ENCODE measurements at regions not wholly inside any gene's neighbourhood (a gene's known extent, or its start where the extent isn't known, plus 50 kb on each side); places are given as distances from the start of the nearest gene placed in this dataset.
"Not testable (repeated sequence)": the region's sequence is repeated elsewhere in the genome, so short reads cannot be mapped to it uniquely, and the experiment has no call there.

GRCh38 chr16:5206331-5206990 lies 108.9 kb upstream of the EEF2KMT start:
- DNase-seq (ENCODE audit: low read depth) = no peak

GRCh38 chr16:5205361-5206040 lies 107.9 kb upstream of the EEF2KMT start:
- DNase-seq (ENCODE audit: low read depth) = no peak

GRCh38 chr16:5203675-5204074 lies 106.1 kb upstream of the EEF2KMT start:
- DNase-seq (ENCODE audit: low read depth) = not testable (repeated sequence)

GRCh38 chr16:5200123-5200522 lies 102.5 kb upstream of the EEF2KMT start:
- no peak for DNase-seq (ENCODE audit: low read depth)

GRCh38 chr16:5196204-5196603 lies 98.6 kb upstream of the EEF2KMT start:
- no peak for DNase-seq (ENCODE audit: low read depth)

- no peak for DNase-seq (ENCODE audit: low read depth)
These were observed 96.3 kb upstream of the EEF2KMT start for GRCh38 chr16:5193861-5194260.

- no peak for DNase-seq (ENCODE audit: low read depth)
These were observed 91.4 kb upstream of the EEF2KMT start for GRCh38 chr16:5188989-5189352.

- no peak for DNase-seq (ENCODE audit: low read depth)
These were observed 90.9 kb upstream of the EEF2KMT start for GRCh38 chr16:5188318-5188988.

GRCh38 chr16:5187402-5187952 lies 89.9 kb upstream of the EEF2KMT start:
- DNase-seq (ENCODE audit: low read depth) = no peak

GRCh38 chr16:5186381-5186903 lies 88.8 kb upstream of the EEF2KMT start:
- no peak for DNase-seq (ENCODE audit: low read depth)

GRCh38 chr16:5176505-5176904 lies 78.9 kb upstream of the EEF2KMT start:
- no peak for DNase-seq (ENCODE audit: low read depth)

- DNase-seq (ENCODE audit: low read depth) = no peak
These were observed 77.7 kb upstream of the EEF2KMT start for GRCh38 chr16:5175266-5175665.

- DNase-seq (ENCODE audit: low read depth) = no peak
These were observed 68.9 kb upstream of the EEF2KMT start for GRCh38 chr16:5166486-5166885.

- not testable (repeated sequence) for DNase-seq (ENCODE audit: low read depth)
These were observed 67.8 kb upstream of the EEF2KMT start for GRCh38 chr16:5165429-5165828.

GRCh38 chr16:5162801-5163200 lies 65.2 kb upstream of the EEF2KMT start:
- not testable (repeated sequence) for DNase-seq (ENCODE audit: low read depth)

GRCh38 chr16:5161888-5162287 lies 64.3 kb upstream of the EEF2KMT start:
- DNase-seq (ENCODE audit: low read depth) = not testable (repeated sequence)

GRCh38 chr16:5160010-5160409 lies 62.4 kb upstream of the EEF2KMT start:
- not testable (repeated sequence) for DNase-seq (ENCODE audit: low read depth)

- DNase-seq (ENCODE audit: low read depth) = not testable (repeated sequence)
These were observed 61.9 kb upstream of the EEF2KMT start for GRCh38 chr16:5159537-5159936.

GRCh38 chr16:5158494-5158893 lies 60.9 kb upstream of the EEF2KMT start:
- DNase-seq (ENCODE audit: low read depth) = no peak

GRCh38 chr16:5156486-5156885 lies 58.9 kb upstream of the EEF2KMT start:
- DNase-seq (ENCODE audit: low read depth) = not testable (repeated sequence)

GRCh38 chr16:5154006-5154405 lies 56.4 kb upstream of the EEF2KMT start:
- DNase-seq (ENCODE audit: low read depth) = not testable (repeated sequence)

- DNase-seq (ENCODE audit: low read depth) = not testable (repeated sequence)
These were observed 53.8 kb upstream of the EEF2KMT start for GRCh38 chr16:5151409-5151808.

Measured in GM04504 (cell line).